DND-41 (cell line): ENCODE measurements at regions not wholly inside any gene's neighbourhood (a gene's known extent, or its start where the extent isn't known, plus 50 kb on each side); places are given as distances from the start of the nearest gene placed in this dataset.

Experiments used
- ATAC-seq: fragments of 200-7000 bp; cut with Tn5 transposase; 3 replicates; pipeline ENCODE4 v1.9.1; 2021; ENCODE audit warnings: low read depth; ENCODE audit not compliant: insufficient read depth
- DNase-seq: peaks from one replicate; pipeline ENCODE4 v3.0.0-alpha.2; 2020
- H2AFZ ChIP-seq: 2 replicates; pipeline ENCODE4 v1.6.0; 2012; ENCODE audit warnings: low read depth, low read length
- H3K27ac ChIP-seq: 2 replicates; pipeline ENCODE4 v1.5.1; 2012; ENCODE audit warnings: low read length, inconsistent platforms
- H3K27me3 ChIP-seq: fragments of 200-600 bp; sonication (generic); 2 replicates; pipeline ENCODE4 v1.6.0; 2012; ENCODE audit warnings: low read length, mild to moderate bottlenecking, inconsistent platforms; ENCODE audit not compliant: insufficient read depth, poor library complexity
- H3K36me3 ChIP-seq: 2 replicates; pipeline ENCODE4 v1.5.1; 2012; ENCODE audit warnings: low read length, inconsistent platforms; ENCODE audit not compliant: insufficient read depth
- H3K4me1 ChIP-seq: 2 replicates; pipeline ENCODE4 v1.5.1; 2012; ENCODE audit warnings: mild to moderate bottlenecking, low read length; ENCODE audit not compliant: insufficient read depth
- H3K4me2 ChIP-seq: 2 replicates; pipeline ENCODE4 v1.6.0; 2012; ENCODE audit warnings: mild to moderate bottlenecking, moderate library complexity, low read length, inconsistent platforms; ENCODE audit not compliant: insufficient read depth
- H3K4me3 ChIP-seq, 2 experiments: fragments of 200-600 bp in 1 of 2; shearing (Covaris generic) in 1 of 2; 2 replicates each; pipeline ENCODE4 v1.5.1; 2012 to 2016; ENCODE audit warnings: inconsistent platforms in 2 of 2, low read length in 2 of 2, mild to moderate bottlenecking in 2 of 2, low read depth in 1 of 2, moderate library complexity in 1 of 2
- H3K79me2 ChIP-seq: 2 replicates; pipeline ENCODE4 v1.6.0; 2012; ENCODE audit warnings: low read length, inconsistent platforms; ENCODE audit not compliant: insufficient read depth
- H3K9ac ChIP-seq: 2 replicates; pipeline ENCODE4 v1.6.0; 2012; ENCODE audit warnings: low read depth, mild to moderate bottlenecking, inconsistent platforms, low read length, moderate library complexity
- H3K9me3 ChIP-seq: 2 replicates; pipeline ENCODE4 v1.5.1; 2012; ENCODE audit warnings: low read length, moderate library complexity, mild to moderate bottlenecking, inconsistent platforms; ENCODE audit not compliant: insufficient read depth, severe bottlenecking
- H4K20me1 ChIP-seq: 2 replicates; pipeline ENCODE4 v1.6.0; 2012; ENCODE audit warnings: low read length; ENCODE audit not compliant: insufficient read depth
- EZH2 ChIP-seq: IDR thresholded peaks from 3 replicates; pipeline ENCODE4 v1.6.1; 2012; ENCODE audit warnings: borderline replicate concordance, low read depth, mild to moderate bottlenecking, moderate library complexity, low read length, inconsistent platforms; ENCODE audit not compliant: severe bottlenecking
- TF ChIP-seq, protein P1 (sequence below): IDR thresholded peaks from 2 replicates; pipeline ENCODE4 v1.5.1; 2012; ENCODE audit warnings: borderline replicate concordance, low read length, moderate library complexity, mild to moderate bottlenecking; ENCODE audit not compliant: poor library complexity, severe bottlenecking; ENCODE audit errors: extremely low read depth

DNA sequence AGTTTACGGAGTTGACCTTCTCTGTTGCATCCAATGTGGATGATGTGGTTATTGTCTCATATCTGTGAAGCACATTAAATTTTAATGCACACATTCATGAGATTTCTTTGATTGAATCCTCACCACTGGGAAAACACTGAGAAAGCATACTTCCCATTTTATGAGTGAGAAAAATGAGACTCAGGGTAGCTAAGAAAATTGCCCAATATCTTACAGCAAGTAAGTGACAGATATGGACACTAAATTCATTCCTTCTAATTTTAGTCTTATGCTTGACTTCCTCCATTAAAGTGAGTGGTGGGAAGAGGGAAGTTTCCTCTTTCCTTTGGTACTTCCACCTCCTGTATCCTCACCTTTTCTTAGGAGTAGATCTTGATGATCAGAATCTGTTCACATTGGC, 504.8 kb upstream of the BOD1L1 start:
- no peak overlapping the region for H2AFZ ChIP-seq

DNA sequence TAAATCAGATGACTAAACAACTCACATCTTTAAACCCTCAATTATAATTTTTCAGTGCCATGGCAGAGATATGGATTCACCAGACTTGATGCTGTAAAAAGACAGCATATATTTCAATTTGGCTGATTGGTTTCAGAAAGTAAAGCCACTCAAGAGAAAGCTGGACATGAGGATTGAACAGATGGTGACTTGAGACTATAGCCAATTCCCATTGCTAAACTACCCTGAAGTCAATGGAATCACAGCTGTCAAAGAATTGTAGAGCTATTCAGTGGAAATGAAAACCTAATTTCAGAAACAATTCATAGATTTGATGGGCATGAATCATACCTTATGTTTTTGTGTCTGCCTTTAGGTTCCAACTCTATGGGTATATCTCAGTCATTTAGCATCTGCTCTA, 510.6 kb upstream of the BOD1L1 start:
- no peaks in the 10 kb centered on the region for H3K27me3 ChIP-seq
- no peak for TF ChIP-seq EZH2
- TF ChIP-seq, protein P1, sequence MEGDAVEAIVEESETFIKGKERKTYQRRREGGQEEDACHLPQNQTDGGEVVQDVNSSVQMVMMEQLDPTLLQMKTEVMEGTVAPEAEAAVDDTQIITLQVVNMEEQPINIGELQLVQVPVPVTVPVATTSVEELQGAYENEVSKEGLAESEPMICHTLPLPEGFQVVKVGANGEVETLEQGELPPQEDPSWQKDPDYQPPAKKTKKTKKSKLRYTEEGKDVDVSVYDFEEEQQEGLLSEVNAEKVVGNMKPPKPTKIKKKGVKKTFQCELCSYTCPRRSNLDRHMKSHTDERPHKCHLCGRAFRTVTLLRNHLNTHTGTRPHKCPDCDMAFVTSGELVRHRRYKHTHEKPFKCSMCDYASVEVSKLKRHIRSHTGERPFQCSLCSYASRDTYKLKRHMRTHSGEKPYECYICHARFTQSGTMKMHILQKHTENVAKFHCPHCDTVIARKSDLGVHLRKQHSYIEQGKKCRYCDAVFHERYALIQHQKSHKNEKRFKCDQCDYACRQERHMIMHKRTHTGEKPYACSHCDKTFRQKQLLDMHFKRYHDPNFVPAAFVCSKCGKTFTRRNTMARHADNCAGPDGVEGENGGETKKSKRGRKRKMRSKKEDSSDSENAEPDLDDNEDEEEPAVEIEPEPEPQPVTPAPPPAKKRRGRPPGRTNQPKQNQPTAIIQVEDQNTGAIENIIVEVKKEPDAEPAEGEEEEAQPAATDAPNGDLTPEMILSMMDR: no peak
- no peak for ATAC-seq

More for the DNA sequence above, 504.8 kb upstream of the BOD1L1 start:
- H3K79me2 ChIP-seq: no peaks in the 10 kb centered on the region
- H3K27me3 ChIP-seq: no peaks in the 10 kb centered on the region
- no peak overlapping the region for H3K27ac ChIP-seq
- TF ChIP-seq, protein P1: no peak
- TF ChIP-seq EZH2: no peak
- no peak for ATAC-seq
- H3K9me3 ChIP-seq: no peaks in the 10 kb centered on the region
- no peaks in the 10 kb centered on the region for H3K36me3 ChIP-seq
- no peak overlapping the region for H3K9ac ChIP-seq
- DNase-seq: no peak
- H3K4me2 ChIP-seq: no peak overlapping the region
- no peak overlapping the region for H3K4me3 ChIP-seq
- no peaks in the 10 kb centered on the region for H4K20me1 ChIP-seq
- H3K4me1 ChIP-seq: no peaks in the 10 kb centered on the region

DNA sequence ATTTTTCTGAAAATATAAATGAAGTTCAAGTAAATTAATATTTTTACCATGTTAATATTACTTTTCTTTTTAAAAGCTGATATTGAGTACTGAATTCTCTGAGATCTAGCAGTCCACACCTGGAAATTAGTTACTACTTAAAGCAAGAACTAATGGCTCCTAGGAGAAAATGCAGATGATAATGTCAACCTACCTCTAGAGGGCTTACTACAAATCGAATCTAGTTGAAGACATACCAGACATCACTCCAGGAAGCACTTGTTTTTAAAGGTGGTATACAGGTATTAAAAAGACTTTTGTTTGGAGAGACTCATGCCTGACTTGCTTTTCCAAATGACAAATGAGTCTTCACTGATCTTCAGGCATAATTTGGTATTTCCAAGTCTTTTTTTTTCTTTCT, 516.4 kb upstream of the BOD1L1 start:
- TF ChIP-seq, protein P1: no peak
- TF ChIP-seq EZH2: no peak
- Histone ChIP-seq H3K27me3 (no peaks in the 10 kb centered on the region), H3K36me3 (no peaks in the 10 kb centered on the region), H3K27ac (no peak overlapping the region), H3K4me1 (no peaks in the 10 kb centered on the region), H3K4me2 (no peak overlapping the region), H3K79me2 (no peaks in the 10 kb centered on the region), H3K9me3 (no peaks in the 10 kb centered on the region), H3K4me3 (no peak overlapping the region), H3K9ac (no peak overlapping the region), H4K20me1 (no peaks in the 10 kb centered on the region), H2AFZ (no peak overlapping the region)
- ATAC-seq (no peak), DNase-seq (no peak)

More for the DNA sequence above, 510.6 kb upstream of the BOD1L1 start:
- H3K4me2 ChIP-seq: no peak overlapping the region
- no peaks in the 10 kb centered on the region for H3K9me3 ChIP-seq
- no peak overlapping the region for H3K9ac ChIP-seq
- H3K27ac ChIP-seq: no peak overlapping the region
- no peaks in the 10 kb centered on the region for H3K36me3 ChIP-seq
- H3K79me2 ChIP-seq: no peaks in the 10 kb centered on the region
- no peak overlapping the region for H3K4me3 ChIP-seq
- no peaks in the 10 kb centered on the region for H3K4me1 ChIP-seq
- no peak overlapping the region for H2AFZ ChIP-seq
- H4K20me1 ChIP-seq: no peaks in the 10 kb centered on the region
- DNase-seq: no peak
